Stimulated activated CD4-positive, alpha-beta T cell treated with anti-CD3 and anti-CD28 coated beads, Interleukin-12 subunit alpha, Interleukin-12 subunit beta, amount 100 ng/mL, for 24 hours (primary cell): ENCODE measurements at regions not wholly inside any gene's neighbourhood (a gene's known extent, or its start where the extent isn't known, plus 50 kb on each side); places are given as distances from the start of the nearest gene placed in this dataset.
"Not testable (repeated sequence)": the region's sequence is repeated elsewhere in the genome, so short reads cannot be mapped to it uniquely, and the experiment has no call there.

Experiments
- DNase-seq, 2 experiments: peaks; one replicate each; pipeline ENCODE4 v3.0.0-alpha.2; 2020; ENCODE audit warnings: low read depth in 2 of 2

DNA sequence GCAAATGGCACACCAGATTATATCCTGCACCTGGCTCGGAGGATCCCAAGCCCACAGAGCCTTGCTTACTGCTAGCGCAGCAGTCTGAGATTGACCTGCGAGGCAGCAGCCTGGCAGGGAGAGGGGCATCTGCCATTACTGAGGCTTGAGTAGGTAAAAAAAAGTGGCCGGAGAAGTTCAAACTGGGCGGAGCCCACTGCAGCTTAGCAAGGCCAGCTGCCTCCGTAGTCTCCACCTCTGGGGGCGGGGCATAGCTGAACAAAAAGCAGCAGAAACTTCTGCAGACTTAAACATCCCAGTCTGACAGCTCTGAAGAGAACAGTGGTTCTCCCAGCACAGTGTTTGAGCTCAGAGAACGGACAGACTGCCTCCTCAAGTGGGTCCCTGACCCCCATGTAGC, 85.4 kb upstream of the TMEM170B start:
- not testable (repeated sequence) for DNase-seq

- DNase-seq, result no peak
Measured at GRCh38 chr6:11450037-11450436, 87.5 kb upstream of the TMEM170B start.

GRCh38 chr6:11449408-11449807, 88.1 kb upstream of the TMEM170B start:
- no peak for DNase-seq

DNA sequence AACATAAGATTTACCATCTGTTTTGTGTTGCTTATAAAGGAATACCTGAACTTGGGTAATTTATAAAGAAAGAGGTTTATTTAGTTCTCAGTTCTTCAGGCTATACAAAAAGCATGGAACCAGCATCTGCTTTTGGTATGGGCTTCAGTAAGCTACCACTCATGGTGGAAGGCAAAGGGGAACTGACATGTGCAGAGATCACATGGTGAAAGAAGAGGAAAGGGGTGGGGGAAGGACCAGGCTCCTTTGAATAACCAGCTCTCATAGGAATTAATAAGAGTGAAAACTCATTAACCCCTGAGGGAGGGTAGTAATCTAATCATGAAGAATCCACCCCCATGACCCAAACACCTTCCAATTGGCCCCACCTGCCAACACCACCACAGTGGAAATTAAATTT, 89.5 kb upstream of the TMEM170B start:
- DNase-seq, result no peak

- DNase-seq, result no peak
Measured at GRCh38 chr6:11447265-11447664, 90.3 kb upstream of the TMEM170B start.

- DNase-seq, result no peak
Measured at GRCh38 chr6:11445146-11445545, 92.4 kb upstream of the TMEM170B start.

DNA sequence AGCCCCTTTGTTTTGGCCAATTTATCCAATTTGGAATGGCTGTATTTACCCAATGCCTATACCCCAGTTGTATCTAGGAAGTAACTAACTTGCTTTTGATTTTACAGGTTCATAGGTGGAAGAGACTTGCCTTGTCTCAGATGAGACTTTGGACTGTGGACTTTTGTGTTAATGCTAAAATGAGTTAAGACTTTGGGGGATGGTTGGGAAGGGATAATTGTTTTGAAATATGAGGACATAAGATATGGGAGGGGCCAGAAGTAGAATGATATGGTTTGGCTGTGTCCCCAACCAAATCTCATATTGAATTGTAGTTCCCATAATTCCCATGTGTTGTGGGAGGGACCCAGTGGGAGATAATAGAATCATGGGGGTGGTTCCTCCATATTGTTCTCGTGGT, 94.4 kb upstream of the TMEM170B start:
- not testable (repeated sequence) for DNase-seq

- DNase-seq, result no peak
Measured at GRCh38 chr6:11442495-11442894, 95.1 kb upstream of the TMEM170B start.

- DNase-seq, result no peak
Measured at GRCh38 chr6:11439876-11440275, 97.7 kb upstream of the TMEM170B start.

- no peak for DNase-seq
Measured at GRCh38 chr6:11439017-11439420, 98.5 kb upstream of the TMEM170B start.

GRCh38 chr6:11437824-11438459, 99.6 kb upstream of the TMEM170B start:
- DNase-seq, result no peak

- DNase-seq, result no peak
Measured at GRCh38 chr6:11436508-11437096, 100.9 kb upstream of the TMEM170B start.

DNA sequence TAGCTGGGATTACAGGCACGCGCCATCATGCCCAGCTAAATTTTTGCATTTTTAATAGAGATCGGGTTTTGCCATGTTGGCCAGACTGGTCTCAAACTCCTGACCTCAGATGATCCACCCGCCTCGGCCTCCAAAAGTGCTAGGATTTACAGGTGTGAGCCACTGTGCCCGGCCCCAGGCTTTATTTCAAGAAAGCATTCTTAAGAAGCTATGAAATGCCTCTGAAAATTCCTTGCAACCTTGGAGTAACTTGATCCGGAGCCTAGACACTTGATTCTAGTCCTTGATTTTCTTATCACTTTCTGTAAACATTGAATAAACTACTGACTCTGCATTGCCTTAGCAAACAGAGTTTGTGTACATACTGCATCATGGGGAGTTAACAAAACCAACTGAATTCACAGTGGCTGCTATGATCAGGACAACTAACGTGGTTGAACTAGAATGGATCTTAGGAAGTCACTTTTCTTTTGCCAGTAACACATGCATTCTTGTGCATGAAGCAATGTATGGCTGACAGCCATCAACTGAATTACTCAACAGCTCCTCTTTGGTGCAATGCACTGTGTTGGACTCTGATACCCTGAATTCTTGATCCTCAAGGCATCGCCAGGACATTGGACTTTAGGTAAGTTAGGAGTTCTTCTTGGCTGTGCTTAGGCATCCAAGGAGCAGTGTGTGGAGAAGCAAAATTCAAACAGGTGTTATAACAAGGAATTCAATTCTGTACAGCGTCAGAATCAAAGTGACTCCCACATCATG, 102.8 kb upstream of the TMEM170B start:
- no peak for DNase-seq

DNA sequence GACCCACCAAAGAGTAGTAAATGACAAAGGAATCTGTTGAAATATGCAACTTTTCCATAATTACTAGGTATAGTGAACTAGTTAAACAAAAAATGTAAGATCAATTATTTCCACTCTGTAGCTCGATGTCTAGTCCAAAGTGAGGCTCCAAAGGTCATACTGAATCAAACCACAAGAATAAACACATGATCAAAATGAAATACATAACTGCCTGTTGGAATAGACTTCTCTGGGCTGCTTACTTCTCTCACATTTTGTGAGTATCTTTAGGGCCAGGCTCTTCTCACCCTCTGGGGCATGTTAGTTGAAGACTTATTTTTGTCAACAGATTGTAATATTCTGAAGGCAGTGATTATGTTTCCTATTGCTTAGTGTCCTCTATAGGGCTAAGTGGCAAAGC, 103.7 kb upstream of the TMEM170B start:
- no peak for DNase-seq

DNA sequence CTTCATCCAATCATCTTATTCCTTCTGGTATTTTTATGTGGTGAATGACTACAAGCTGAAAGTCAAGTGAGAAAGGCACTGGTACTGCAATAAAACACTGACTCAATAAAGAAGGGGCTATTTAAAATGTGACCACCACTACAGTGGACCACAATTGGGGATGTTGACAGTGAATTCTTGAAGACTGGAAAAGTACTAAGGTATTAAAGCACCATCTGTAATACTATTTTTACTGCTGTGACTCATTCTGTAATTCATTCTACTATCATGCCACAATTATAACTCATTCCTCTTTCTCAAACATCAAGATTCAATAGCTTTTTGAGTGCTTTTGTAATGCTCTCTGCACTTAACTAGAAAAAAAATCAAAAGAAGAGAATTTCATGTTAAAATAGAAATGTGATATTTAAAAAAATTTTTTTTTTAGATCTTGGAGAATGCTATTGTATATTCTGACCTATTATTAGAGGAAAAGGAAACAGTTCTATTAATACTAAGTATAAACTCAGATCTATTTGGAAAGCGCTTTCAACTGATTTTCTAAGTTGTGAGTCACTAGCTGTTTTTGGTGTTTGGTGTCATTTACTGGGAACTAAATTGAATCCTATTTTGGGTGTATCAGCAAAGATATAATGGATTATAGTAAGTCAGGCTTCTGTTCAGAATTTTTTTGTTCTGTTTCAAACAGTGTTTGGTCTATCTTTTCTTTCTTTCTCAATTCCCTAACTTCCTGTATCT, 104.7 kb upstream of the TMEM170B start:
- no peak for DNase-seq

GRCh38 chr6:11432091-11432490, 105.5 kb upstream of the TMEM170B start:
- DNase-seq, result no peak

DNA sequence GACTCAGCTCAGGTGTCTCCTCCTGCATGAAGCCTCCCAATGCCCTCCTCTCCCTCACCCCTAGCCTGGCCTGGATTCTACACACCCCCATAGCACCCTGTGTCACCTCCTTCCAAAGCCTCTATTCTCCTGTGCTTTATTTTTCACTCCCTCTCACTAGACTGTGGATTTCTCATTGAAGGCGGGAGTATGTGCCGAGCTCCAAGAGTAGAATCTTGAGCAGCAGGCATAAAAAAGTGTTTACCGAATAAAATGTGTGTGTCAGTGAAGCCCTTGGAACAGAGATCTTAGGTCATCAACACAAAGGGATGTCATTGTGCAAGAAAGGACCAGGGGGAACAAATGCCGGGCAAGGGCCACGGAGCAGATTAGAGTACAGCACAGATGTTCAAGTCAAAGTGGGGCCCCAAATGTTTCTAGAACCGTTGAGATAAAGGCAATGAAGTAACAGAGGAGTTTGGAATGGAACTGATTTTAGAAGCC, 106.1 kb upstream of the TMEM170B start:
- no peak for DNase-seq

GRCh38 chr6:11430036-11430435, 107.5 kb upstream of the TMEM170B start:
- no peak for DNase-seq

DNA sequence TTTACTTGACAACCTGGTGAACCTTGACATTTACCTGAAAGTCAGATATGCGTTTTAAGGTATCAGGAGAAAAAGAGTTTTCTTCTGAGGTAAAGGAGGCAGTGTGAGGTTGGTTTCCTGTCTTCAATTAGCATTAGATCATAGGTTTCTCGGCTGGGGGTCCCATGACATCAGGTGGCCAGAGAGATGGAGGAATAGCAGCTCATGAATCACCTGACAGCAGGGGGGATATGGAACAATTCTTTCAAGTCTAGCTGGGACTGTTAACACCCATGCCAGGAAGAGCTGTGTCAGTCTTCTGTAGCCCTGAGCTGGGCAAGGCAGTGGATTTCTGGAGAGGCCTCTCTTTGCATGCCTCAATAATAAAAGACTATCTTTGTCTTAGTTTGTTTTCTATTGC, 108.0 kb upstream of the TMEM170B start:
- DNase-seq, result no peak

DNA sequence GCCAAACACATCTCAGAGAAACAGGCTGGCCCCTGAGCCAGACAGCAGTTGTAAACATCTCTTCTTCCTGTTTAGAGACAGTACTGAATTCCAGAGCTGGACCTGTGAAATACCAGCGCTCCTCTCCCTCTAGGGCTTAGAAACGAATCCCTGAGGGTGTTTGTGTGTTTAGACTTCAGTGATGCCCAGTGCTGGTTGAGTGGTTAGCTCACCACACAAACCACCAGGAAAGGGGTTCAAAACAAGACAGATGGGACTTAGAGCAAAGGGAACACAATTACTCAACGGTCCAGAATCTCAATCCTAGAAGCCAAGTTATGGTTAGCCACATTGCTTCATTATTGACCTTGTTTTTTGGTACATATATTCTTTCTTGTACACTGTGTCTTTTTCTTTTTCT, 108.7 kb upstream of the TMEM170B start:
- DNase-seq, result no peak

GRCh38 chr6:11428371-11428770, 109.2 kb upstream of the TMEM170B start:
- DNase-seq, result no peak

DNA sequence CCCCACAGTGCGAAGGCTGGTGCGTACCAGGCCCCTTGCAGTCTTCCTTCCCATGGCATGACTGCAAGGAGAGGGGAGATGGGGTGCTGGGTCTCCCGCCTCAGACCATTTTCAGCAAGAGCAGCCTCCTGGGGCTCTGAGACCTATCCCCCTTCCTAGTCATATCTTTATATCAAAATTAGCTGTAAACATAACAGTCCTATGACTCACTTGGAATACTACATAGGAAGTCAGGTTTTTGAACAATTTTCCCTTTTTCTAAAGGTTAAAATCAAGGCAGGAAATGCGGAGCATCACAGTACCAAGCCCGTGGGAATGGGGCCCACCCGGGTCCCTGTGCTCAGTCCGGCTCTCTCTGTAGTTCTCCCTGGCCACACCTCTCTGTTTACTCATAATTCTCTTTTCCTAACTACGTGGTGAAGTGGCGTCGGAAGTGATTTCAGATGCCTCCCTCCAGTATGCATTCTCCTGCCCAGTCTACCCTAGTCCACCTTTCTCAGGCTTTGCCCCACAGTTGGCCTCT, 109.8 kb upstream of the TMEM170B start:
- no peak for DNase-seq
